A549 (cell line): ENCODE measurements at regions not wholly inside any gene's neighbourhood (a gene's known extent, or its start where the extent isn't known, plus 50 kb on each side); places are given as distances from the start of the nearest gene placed in this dataset.

Experiments
- ATAC-seq, 2 experiments: fragments of 200-7000 bp in 1 of 2; fragments of >200 bp in 1 of 2; cut with Nextera tagmentation in 1 of 2; cut with Tn5 transposase in 1 of 2; 3 replicates each; pipeline versions ENCODE4 v1.8.0 to v1.9.1; 2018 to 2020; ENCODE audit warnings: mild to moderate bottlenecking in 1 of 2, moderate library complexity in 1 of 2
- CTCF ChIA-PET: fragments of 300-600 bp; sonication (Branson Sonifier 250); formaldehyde crosslinking; extraction: SDS; loops from one replicate; lab custom pipeline; 2021; ENCODE audit warnings: antibody characterized with exemption, inconsistent platforms; lab: Yijun Ruan, JAX
- POLR2A ChIA-PET: fragments of 350-600 bp; formaldehyde crosslinking; extraction: SDS; loops from one replicate; lab custom pipeline; 2021; ENCODE audit warnings: antibody characterized with exemption, inconsistent platforms; lab: Yijun Ruan, JAX
- DNase-seq, 2 experiments: peaks; one replicate each; pipeline versions ENCODE4 v3.0.0 to v3.0.0-alpha.2; 2011 to 2016; ENCODE audit warnings: low read depth in 1 of 2, low spot score in 1 of 2
- FAIRE-seq: peaks from 2 replicates; lab custom pipeline; 2011; peaks lifted over from hg19 to GRCh38; lab: Jason Lieb, UNC
- H3K27ac ChIP-seq, 2 experiments: fragments of >200 bp; sonication (Bioruptor Twin); formaldehyde crosslinking; 3 replicates each; pipeline ENCODE4 v1.5.1; 2016 to 2017
- H3K4me1 ChIP-seq: fragments of >200 bp; sonication (Bioruptor Twin); formaldehyde crosslinking; 3 replicates; pipeline ENCODE4 v1.6.1; 2016
- H3K4me2 ChIP-seq: fragments of >200 bp; sonication (Bioruptor Twin); formaldehyde crosslinking; 3 replicates; pipeline ENCODE4 v1.6.1; 2016
- H3K4me3 ChIP-seq: fragments of >200 bp; sonication (Bioruptor Twin); formaldehyde crosslinking; 3 replicates; pipeline ENCODE4 v1.5.1; 2016
- H3K9me3 ChIP-seq: fragments of >200 bp; sonication (Bioruptor Twin); formaldehyde crosslinking; 3 replicates; pipeline ENCODE4 v1.6.1; 2016
- ATOH8 ChIP-seq: fragments of 250-450 bp; sonication (Bioruptor Pico); IDR thresholded peaks from 2 replicates; pipeline ENCODE4 v1.5.0; 2020; ENCODE audit warnings: low read depth, mild to moderate bottlenecking, moderate library complexity
- CBX8 ChIP-seq: fragments of 200-600 bp; sonication (generic); IDR thresholded peaks from 2 replicates; pipeline ENCODE4 v1.6.1; 2016
- CEBPB ChIP-seq, 2 experiments: fragments of >200 bp in 1 of 2; sonication (Bioruptor Twin) in 1 of 2; formaldehyde crosslinking in 1 of 2; IDR thresholded peaks; 2 replicates each; pipeline ENCODE4 v1.6.1; 2012 to 2016
- CHD2 ChIP-seq: fragments of 150-350 bp; IDR thresholded peaks from 2 replicates; pipeline ENCODE4 v1.6.1; 2014; ENCODE audit warnings: low read length; ENCODE audit not compliant: partially characterized antibody
- CHD4 ChIP-seq: fragments of 200-600 bp; sonication (generic); IDR thresholded peaks from 2 replicates; pipeline ENCODE4 v1.6.1; 2016; ENCODE audit warnings: antibody characterized with exemption, mild to moderate bottlenecking, borderline replicate concordance
- CTCF ChIP-seq: fragments of >200 bp; sonication (Bioruptor Twin); formaldehyde crosslinking; IDR thresholded peaks from 3 replicates; pipeline ENCODE4 v1.5.1; 2016
- ELK1 ChIP-seq: fragments of 150-350 bp; IDR thresholded peaks from 2 replicates; pipeline ENCODE4 v1.6.1; 2014; ENCODE audit warnings: low read depth, mild to moderate bottlenecking, low read length
- EP300 ChIP-seq, 2 experiments: fragments of >200 bp; sonication (Bioruptor Twin); formaldehyde crosslinking; IDR thresholded peaks; 2 replicates in 1 of 2; 3 replicates in 1 of 2; pipeline ENCODE4 v1.6.1; 2016 to 2017
- FOSB ChIP-seq: fragments of 250-450 bp; sonication (Bioruptor Pico); IDR thresholded peaks from 2 replicates; pipeline ENCODE4 v1.5.0; 2020; ENCODE audit warnings: mild to moderate bottlenecking, moderate library complexity
- FOSL2 ChIP-seq, 2 experiments: fragments of 450-650 bp in 1 of 2; fragments of >200 bp in 1 of 2; sonication (Bioruptor Twin) in 1 of 2; formaldehyde crosslinking; IDR thresholded peaks; 2 replicates each; pipeline versions ENCODE4 v1.5.0 to v1.6.1; 2016 to 2020; ENCODE audit warnings: mild to moderate bottlenecking in 1 of 2, moderate library complexity in 1 of 2
- FOXS1 ChIP-seq: fragments of 250-450 bp; sonication (Bioruptor Pico); IDR thresholded peaks from 2 replicates; pipeline ENCODE4 v1.5.0; 2020; ENCODE audit warnings: mild to moderate bottlenecking, moderate library complexity
- GATA3 ChIP-seq: IDR thresholded peaks from 2 replicates; pipeline ENCODE4 v1.6.1; 2012; ENCODE audit warnings: borderline replicate concordance
- HDAC2 ChIP-seq: fragments of 200-600 bp; sonication (generic); IDR thresholded peaks from 2 replicates; pipeline ENCODE4 v1.6.1; 2016
- HMGXB4 ChIP-seq: fragments of 250-450 bp; sonication (Bioruptor Pico); IDR thresholded peaks from 2 replicates; pipeline ENCODE4 v1.5.0; 2021; ENCODE audit warnings: mild to moderate bottlenecking, moderate library complexity, borderline replicate concordance
- HOXB5 ChIP-seq: fragments of 250-450 bp; sonication (Bioruptor Pico); IDR thresholded peaks from 2 replicates; pipeline ENCODE4 v1.5.0; 2020; ENCODE audit warnings: mild to moderate bottlenecking, moderate library complexity
- JUNB ChIP-seq: fragments of >200 bp; sonication (Bioruptor Twin); formaldehyde crosslinking; IDR thresholded peaks from 2 replicates; pipeline ENCODE4 v1.6.1; 2016
- KDM1A ChIP-seq: fragments of 200-600 bp; sonication (generic); IDR thresholded peaks from 2 replicates; pipeline ENCODE4 v1.6.1; 2016; ENCODE audit warnings: low read depth, mild to moderate bottlenecking
- MAX ChIP-seq: IDR thresholded peaks from 2 replicates; pipeline ENCODE4 v1.6.1; 2012
- MAZ ChIP-seq: fragments of 150-350 bp; IDR thresholded peaks from 2 replicates; pipeline ENCODE4 v1.6.1; 2014; ENCODE audit warnings: antibody characterized with exemption, low read depth, low read length, borderline replicate concordance
- NFE2L2 ChIP-seq: fragments of 150-350 bp; conservative IDR thresholded peaks from 2 replicates; pipeline ENCODE4 v1.6.1; 2014; ENCODE audit warnings: low read length
- PHF8 ChIP-seq: fragments of 200-600 bp; sonication (generic); IDR thresholded peaks from 2 replicates; pipeline ENCODE4 v1.6.1; 2016; ENCODE audit warnings: low read depth, mild to moderate bottlenecking, antibody characterized with exemption, moderate library complexity, borderline replicate concordance
- POLR2AphosphoS2 ChIP-seq: conservative IDR thresholded peaks from 2 replicates; pipeline ENCODE4 v1.6.1; 2012; ENCODE audit warnings: low read length, improper control_type of control experiment, inconsistent platforms
- RAD21 ChIP-seq, 2 experiments: fragments of >200 bp in 1 of 2; sonication (Bioruptor Twin) in 1 of 2; formaldehyde crosslinking in 1 of 2; IDR thresholded peaks in 1 of 2; conservative IDR thresholded peaks in 1 of 2; 2 replicates in 1 of 2; 3 replicates in 1 of 2; pipeline ENCODE4 v1.6.1; 2012 to 2018; ENCODE audit warnings: inconsistent platforms in 1 of 2
- RARB ChIP-seq: fragments of 250-450 bp; sonication (Bioruptor Pico); IDR thresholded peaks from 2 replicates; pipeline ENCODE4 v1.8.0; 2021; ENCODE audit warnings: mild to moderate bottlenecking, moderate library complexity
- SREBF2 ChIP-seq: fragments of 450-650 bp; IDR thresholded peaks from 2 replicates; pipeline ENCODE4 v1.6.1; 2014; ENCODE audit warnings: mild to moderate bottlenecking, moderate library complexity
- TFCP2L1 ChIP-seq: fragments of 250-450 bp; sonication (Bioruptor Pico); IDR thresholded peaks from 2 replicates; pipeline ENCODE4 v1.5.0; 2021; ENCODE audit warnings: mild to moderate bottlenecking
- TP53 ChIP-seq: fragments of 250-450 bp; sonication (Bioruptor Pico); IDR thresholded peaks from 2 replicates; pipeline ENCODE4 v1.5.0; 2021; ENCODE audit warnings: mild to moderate bottlenecking, moderate library complexity
- ZC3H11A ChIP-seq: fragments of 450-650 bp; IDR thresholded peaks from 2 replicates; pipeline ENCODE4 v1.6.1; 2014; ENCODE audit warnings: antibody characterized with exemption, mild to moderate bottlenecking
- ZNF302 ChIP-seq: fragments of 250-450 bp; sonication (Bioruptor Pico); IDR thresholded peaks from 2 replicates; pipeline ENCODE4 v1.9.0; 2021; ENCODE audit warnings: inconsistent platforms, mild to moderate bottlenecking, moderate library complexity
- ZSCAN20 ChIP-seq: fragments of 250-450 bp; sonication (Bioruptor Pico); IDR thresholded peaks from 2 replicates; pipeline ENCODE4 v1.8.0; 2022; ENCODE audit warnings: mild to moderate bottlenecking, moderate library complexity
- WGBS: methylation state at CpG from one replicate; pipeline ENCODE4 v1.1.6; 2017; ENCODE audit errors: missing lambda C conversion rate; 5-methylcytosine and 5-hydroxymethylcytosine counted together

GRCh38 chr1:199799116-199799515 is 228.4 kb upstream of the NR5A2 start (continued):
- no peak for TF ChIP-seq FOXS1
- TF ChIP-seq ZSCAN20 (CRISPR knock-in tag), result no peak

GRCh38 chr1:199804526-199804925 is 223.0 kb upstream of the NR5A2 start:
- TF ChIP-seq SREBF2 (no peak), RARB (no peak), CHD4 (no peak), POLR2AphosphoS2 (no peak), HMGXB4 (CRISPR knock-in tag) (no peak), CEBPB (IDR thresholded peaks at IDR 0.05) (no peak), FOSL2 (IDR thresholded peaks at IDR 0.05) (no peak), FOSL2 (CRISPR knock-in tag; IDR thresholded peaks at IDR 0.05) (no peak), GATA3 (no peak), FOXS1 (no peak), CHD2 (no peak), KDM1A (no peak), PHF8 (no peak), HDAC2 (no peak), JUNB (no peak)
- WGBS, result 72% methylated on average over 4 of the region's 4 CpGs
- peak; percentile 87 for FAIRE-seq
- POLR2A ChIA-PET, result no interaction called here
- no peak for ATAC-seq
- peaks cover 27% of the 10 kb centered on the region for H3K4me1 ChIP-seq
- no peak for DNase-seq
- CTCF ChIA-PET, result no interaction called here
- no peak overlapping the region for H3K4me2 ChIP-seq
- peak overlapping the region in 1 of 2 experiments; percentile 42; a peak in 3 of 6 replicates for H3K27ac ChIP-seq
- H3K4me3 ChIP-seq, result no peak overlapping the region
- H3K9me3 ChIP-seq, result no peaks in the 10 kb centered on the region

- peak; percentile 27 to 88 for DNase-seq
- Histone ChIP-seq H3K4me1 (peaks cover 32% of the 10 kb centered on the region), H3K9me3 (no peaks in the 10 kb centered on the region), H3K27ac (peak overlapping the region; percentile 52 to 74), H3K4me2 (peak overlapping the region; percentile 40), H3K4me3 (no peak overlapping the region)
- ChIA-PET POLR2A (no interaction called here), CTCF (interaction anchor here (1.3 to 2.2 kb wide), 3 partner anchors 11 to 124 kb away, joined by 3 to 7 read pairs (median 7); no protein-coding TSS in a partner anchor)
- WGBS, result 15% methylated on average over 2 of the region's 2 CpGs
- FAIRE-seq, result peak; percentile 70
- peak; percentile 87 to 94 for ATAC-seq
- no peak for TF ChIP-seq ELK1
- no peak for TF ChIP-seq TP53 (CRISPR knock-in tag)
- peak; percentile 49 to 62; a peak in 2 of 4 replicates for TF ChIP-seq CEBPB (IDR thresholded peaks at IDR 0.05)
- no peak for TF ChIP-seq CBX8
- TF ChIP-seq TFCP2L1 (CRISPR knock-in tag), result no peak
- no peak for TF ChIP-seq ATOH8 (CRISPR knock-in tag)
- 0 out of 2 replicates have a peak, but pooled peaks have one; percentile 34 for TF ChIP-seq HOXB5 (CRISPR knock-in tag)
- no peak for TF ChIP-seq CTCF
- no peak for TF ChIP-seq FOSB
- TF ChIP-seq EP300 (IDR thresholded peaks at IDR 0.05), result peak; percentile 67 to 81; a peak in 4 of 5 replicates
- no peak for TF ChIP-seq ZSCAN20 (CRISPR knock-in tag)
- peak; percentile 54; the same call in 1 of the 2 replicates for TF ChIP-seq MAX
- TF ChIP-seq ZC3H11A, result no peak
- TF ChIP-seq CHD4, result no peak
- peak; percentile 24 to 39 for TF ChIP-seq RAD21 (conservative IDR thresholded peaks at IDR 0.05 in 1 of 2, IDR thresholded peaks at IDR 0.05 in 1 of 2)
- peak; percentile 89 for TF ChIP-seq GATA3
- TF ChIP-seq NFE2L2, result no peak
- no peak for TF ChIP-seq ZNF302 (CRISPR knock-in tag)
- TF ChIP-seq MAZ, result no peak
- 0 out of 2 replicates have a peak, but pooled peaks have one; percentile 39 for TF ChIP-seq FOSL2 (IDR thresholded peaks at IDR 0.05)
- peak; percentile 63 for TF ChIP-seq FOSL2 (CRISPR knock-in tag; IDR thresholded peaks at IDR 0.05)
These were observed 219.2 kb upstream of the NR5A2 start for GRCh38 chr1:199808110-199808870.
